ENCODE measurements at regions not wholly inside any gene's neighbourhood (a gene's known extent, or its start where the extent isn't known, plus 50 kb on each side); places are given as distances from the start of the nearest gene placed in this dataset.

GRCh38 chr2:126482582-126483464, 173.1 kb upstream of the GYPC start:
- DNase-seq (ENCODE audit: low read depth), result no peak
- no peak for TF ChIP-seq CTCF (conservative IDR thresholded peaks at IDR 0.05; ENCODE audit: low read depth, low read length)
- H3K4me3 ChIP-seq (ENCODE audit: low read length), result no peak overlapping the region

GRCh38 chr2:126494593-126494992, 161.4 kb upstream of the GYPC start:
- no peak overlapping the region for H3K4me3 ChIP-seq (ENCODE audit: low read length)
- no peak for TF ChIP-seq CTCF (conservative IDR thresholded peaks at IDR 0.05; ENCODE audit: low read depth, low read length)
- DNase-seq (ENCODE audit: low read depth), result no peak

- no peak for TF ChIP-seq CTCF (conservative IDR thresholded peaks at IDR 0.05; ENCODE audit: low read depth, low read length)
- H3K4me3 ChIP-seq (ENCODE audit: low read length), result no peak overlapping the region
- DNase-seq (ENCODE audit: low read depth), result no peak
Observed at GRCh38 chr2:126495189-126495588, 160.8 kb upstream of the GYPC start.

- DNase-seq (ENCODE audit: low read depth), result no peak
- H3K4me3 ChIP-seq (ENCODE audit: low read length), result no peak overlapping the region
- TF ChIP-seq CTCF (conservative IDR thresholded peaks at IDR 0.05; ENCODE audit: low read depth, low read length), result no peak
Observed at GRCh38 chr2:126496493-126496892, 159.5 kb upstream of the GYPC start.

- no peak for TF ChIP-seq CTCF (conservative IDR thresholded peaks at IDR 0.05; ENCODE audit: low read depth, low read length)
- H3K4me3 ChIP-seq (ENCODE audit: low read length), result no peak overlapping the region
- DNase-seq (ENCODE audit: low read depth), result no peak
Observed at GRCh38 chr2:126503476-126503875, 152.5 kb upstream of the GYPC start.

- no peak for DNase-seq (ENCODE audit: low read depth)
- no peak overlapping the region for H3K4me3 ChIP-seq (ENCODE audit: low read length)
- TF ChIP-seq CTCF (conservative IDR thresholded peaks at IDR 0.05; ENCODE audit: low read depth, low read length), result no peak
Observed at GRCh38 chr2:126504949-126505348, 151.0 kb upstream of the GYPC start.

GRCh38 chr2:126506786-126507185, 149.2 kb upstream of the GYPC start:
- H3K4me3 ChIP-seq (ENCODE audit: low read length), result no peak overlapping the region
- no peak for TF ChIP-seq CTCF (conservative IDR thresholded peaks at IDR 0.05; ENCODE audit: low read depth, low read length)
- no peak for DNase-seq (ENCODE audit: low read depth)
